ENCODE measurements at regions not wholly inside any gene's neighbourhood (a gene's known extent, or its start where the extent isn't known, plus 50 kb on each side); places are given as distances from the start of the nearest gene placed in this dataset.
"Not testable (repeated sequence)": the region's sequence is repeated elsewhere in the genome, so short reads cannot be mapped to it uniquely, and the experiment has no call there.

- Histone ChIP-seq H3K4me1 (ENCODE audit: control insufficient read depth in 3 of 3, insufficient read depth in 3 of 3, low read length in 3 of 3) (peaks cover 17 to 18% (median 18%) of the 10 kb centered on the region in 3 donors), H3K9me3 (ENCODE audit: control insufficient read depth in 3 of 3, low read length in 3 of 3) (no peaks in the 10 kb centered on the region), H3K4me3 (ENCODE audit: low read length in 3 of 3) (no peak overlapping the region), H3K27ac (ENCODE audit: low read depth, low read length) (no peak overlapping the region), H3K36me3 (ENCODE audit: control insufficient read depth in 3 of 3, insufficient read depth in 3 of 3, low read length in 3 of 3) (no peaks in the 10 kb centered on the region), H3K27me3 (ENCODE audit: control insufficient read depth in 3 of 3, insufficient read depth in 3 of 3, low read length in 3 of 3) (no peaks in the 10 kb centered on the region), H3K9ac (ENCODE audit: low read depth in 1 of 3, low read length in 3 of 3) (no peak overlapping the region)
Observed at GRCh38 chr2:63735931-63736330, 105.8 kb upstream of the UGP2 start.

GRCh38 chr2:63736354-63736753 is 105.3 kb upstream of the UGP2 start:
- no peak overlapping the region for H3K27ac ChIP-seq (ENCODE audit: low read depth, low read length)

GRCh38 chr2:63737081-63737751 is 104.5 kb upstream of the UGP2 start:
- H3K4me3 ChIP-seq (ENCODE audit: low read length in 3 of 3): no peak overlapping the region
- H3K9ac ChIP-seq (ENCODE audit: low read depth in 1 of 3, low read length in 3 of 3): no peak overlapping the region
- peaks cover 17 to 22% (median 18%) of the 10 kb centered on the region in 3 donors for H3K4me1 ChIP-seq (ENCODE audit: control insufficient read depth in 3 of 3, insufficient read depth in 3 of 3, low read length in 3 of 3)
- no peaks in the 10 kb centered on the region for H3K9me3 ChIP-seq (ENCODE audit: control insufficient read depth in 3 of 3, low read length in 3 of 3)
- H3K36me3 ChIP-seq (ENCODE audit: control insufficient read depth in 3 of 3, insufficient read depth in 3 of 3, low read length in 3 of 3): no peaks in the 10 kb centered on the region
- no peaks in the 10 kb centered on the region for H3K27me3 ChIP-seq (ENCODE audit: control insufficient read depth in 3 of 3, insufficient read depth in 3 of 3, low read length in 3 of 3)
- H3K27ac ChIP-seq (ENCODE audit: low read depth, low read length): peak overlapping the region; percentile 41

More at GRCh38 chr2:63736354-63736753, 105.3 kb upstream of the UGP2 start:
- Histone ChIP-seq H3K9me3 (ENCODE audit: control insufficient read depth in 3 of 3, low read length in 3 of 3) (no peaks in the 10 kb centered on the region), H3K27me3 (ENCODE audit: control insufficient read depth in 3 of 3, insufficient read depth in 3 of 3, low read length in 3 of 3) (no peaks in the 10 kb centered on the region), H3K9ac (ENCODE audit: low read depth in 1 of 3, low read length in 3 of 3) (no peak overlapping the region), H3K4me3 (ENCODE audit: low read length in 3 of 3) (no peak overlapping the region), H3K4me1 (ENCODE audit: control insufficient read depth in 3 of 3, insufficient read depth in 3 of 3, low read length in 3 of 3) (peaks cover 17 to 22% (median 18%) of the 10 kb centered on the region in 3 donors), H3K36me3 (ENCODE audit: control insufficient read depth in 3 of 3, insufficient read depth in 3 of 3, low read length in 3 of 3) (no peaks in the 10 kb centered on the region)

DNA sequence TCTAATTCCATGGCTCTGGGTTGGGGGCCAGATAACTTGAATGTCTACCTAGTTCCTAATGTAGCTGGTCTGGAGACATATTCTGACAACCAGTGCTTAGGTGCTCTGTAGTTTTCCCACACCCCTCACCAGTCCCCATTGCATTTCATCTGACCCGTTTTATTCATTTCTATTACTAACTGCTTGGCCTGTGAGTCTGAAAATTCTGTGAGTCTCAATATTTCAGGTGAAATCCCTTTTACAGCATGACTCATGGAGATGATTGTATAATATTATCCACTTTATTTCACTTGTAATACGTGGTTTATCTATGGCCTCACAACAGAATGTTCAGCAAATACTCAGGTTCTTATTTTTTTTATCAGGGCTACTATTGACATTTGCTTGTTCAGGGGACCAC is 103.7 kb upstream of the UGP2 start:
- Histone ChIP-seq H3K4me3 (ENCODE audit: low read length in 3 of 3) (no peak overlapping the region), H3K27me3 (ENCODE audit: control insufficient read depth in 3 of 3, insufficient read depth in 3 of 3, low read length in 3 of 3) (no peaks in the 10 kb centered on the region), H3K4me1 (ENCODE audit: control insufficient read depth in 3 of 3, insufficient read depth in 3 of 3, low read length in 3 of 3) (peaks cover 24 to 30% (median 24%) of the 10 kb centered on the region in 3 donors), H3K27ac (ENCODE audit: low read depth, low read length) (peak overlapping the region; percentile 41), H3K36me3 (ENCODE audit: control insufficient read depth in 3 of 3, insufficient read depth in 3 of 3, low read length in 3 of 3) (no peaks in the 10 kb centered on the region), H3K9me3 (ENCODE audit: control insufficient read depth in 3 of 3, low read length in 3 of 3) (no peaks in the 10 kb centered on the region), H3K9ac (ENCODE audit: low read depth in 1 of 3, low read length in 3 of 3) (no peak overlapping the region)

DNA sequence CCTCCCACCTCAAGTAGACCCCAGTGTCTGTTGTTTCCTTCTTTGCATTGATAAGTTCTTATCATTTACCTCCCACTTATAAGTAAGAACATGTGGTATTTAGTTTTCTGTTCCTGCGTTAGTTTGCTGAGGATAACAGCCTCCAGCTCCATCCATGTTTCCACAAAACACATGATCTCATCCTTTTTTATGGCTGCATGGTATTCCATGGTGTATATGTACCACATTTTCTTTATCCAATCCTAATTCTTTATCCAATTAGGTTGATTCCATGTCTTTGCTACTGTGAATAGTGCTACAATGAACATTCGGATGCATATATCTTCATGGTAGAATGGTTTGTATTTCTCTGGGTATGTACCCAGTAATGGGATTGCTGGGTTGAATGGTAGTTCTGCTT is 102.5 kb upstream of the UGP2 start:
- H3K9ac ChIP-seq (ENCODE audit: low read depth in 1 of 3, low read length in 3 of 3); H3K27me3 ChIP-seq (ENCODE audit: control insufficient read depth in 3 of 3, insufficient read depth in 3 of 3, low read length in 3 of 3); H3K9me3 ChIP-seq (ENCODE audit: control insufficient read depth in 3 of 3, low read length in 3 of 3); H3K4me3 ChIP-seq (ENCODE audit: low read length in 3 of 3); H3K27ac ChIP-seq (ENCODE audit: low read depth, low read length); H3K36me3 ChIP-seq (ENCODE audit: control insufficient read depth in 3 of 3, insufficient read depth in 3 of 3, low read length in 3 of 3): not testable (repeated sequence)
- peaks cover 27 to 33% (median 29%) of the 10 kb centered on the region in 3 donors for H3K4me1 ChIP-seq (ENCODE audit: control insufficient read depth in 3 of 3, insufficient read depth in 3 of 3, low read length in 3 of 3)

DNA sequence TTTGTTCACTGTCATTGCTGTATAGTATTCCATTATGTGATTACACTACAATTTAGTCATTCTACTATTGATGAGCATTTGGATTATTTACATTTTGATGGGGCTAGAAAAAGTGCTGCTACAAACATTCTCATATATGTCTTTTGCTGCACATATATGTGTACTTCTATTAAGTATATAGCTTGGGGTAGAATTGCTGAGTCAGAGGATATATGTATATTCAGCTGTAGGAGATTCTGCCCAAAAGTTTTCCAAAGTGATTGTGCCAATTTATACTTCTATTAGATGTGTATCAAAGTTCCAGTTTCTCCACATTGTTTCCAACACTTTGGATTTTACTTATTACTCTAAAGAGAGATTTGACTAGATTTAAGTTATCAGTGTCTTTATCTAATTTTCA is 101.7 kb upstream of the UGP2 start:
- no peak overlapping the region for H3K9ac ChIP-seq (ENCODE audit: low read depth in 1 of 3, low read length in 3 of 3)
- H3K27ac ChIP-seq (ENCODE audit: low read depth, low read length): no peak overlapping the region

GRCh38 chr2:63740943-63741342 is 100.8 kb upstream of the UGP2 start:
- Histone ChIP-seq H3K9me3 (ENCODE audit: control insufficient read depth in 3 of 3, low read length in 3 of 3) (no peaks in the 10 kb centered on the region), H3K9ac (ENCODE audit: low read depth in 1 of 3, low read length in 3 of 3) (no peak overlapping the region), H3K4me3 (ENCODE audit: low read length in 3 of 3) (no peak overlapping the region), H3K27ac (ENCODE audit: low read depth, low read length) (no peak overlapping the region), H3K27me3 (ENCODE audit: control insufficient read depth in 3 of 3, insufficient read depth in 3 of 3, low read length in 3 of 3) (no peaks in the 10 kb centered on the region), H3K4me1 (ENCODE audit: control insufficient read depth in 3 of 3, insufficient read depth in 3 of 3, low read length in 3 of 3) (peaks cover 29 to 31% (median 30%) of the 10 kb centered on the region in 3 donors), H3K36me3 (ENCODE audit: control insufficient read depth in 3 of 3, insufficient read depth in 3 of 3, low read length in 3 of 3) (no peaks in the 10 kb centered on the region)

More for the DNA sequence above, 101.7 kb upstream of the UGP2 start:
- H3K4me3 ChIP-seq (ENCODE audit: low read length in 3 of 3): no peak overlapping the region
- H3K36me3 ChIP-seq (ENCODE audit: control insufficient read depth in 3 of 3, insufficient read depth in 3 of 3, low read length in 3 of 3): no peaks in the 10 kb centered on the region
- peaks cover 31 to 35% (median 32%) of the 10 kb centered on the region in 3 donors for H3K4me1 ChIP-seq (ENCODE audit: control insufficient read depth in 3 of 3, insufficient read depth in 3 of 3, low read length in 3 of 3)
- H3K9me3 ChIP-seq (ENCODE audit: control insufficient read depth in 3 of 3, low read length in 3 of 3): no peaks in the 10 kb centered on the region
- H3K27me3 ChIP-seq (ENCODE audit: control insufficient read depth in 3 of 3, insufficient read depth in 3 of 3, low read length in 3 of 3): no peaks in the 10 kb centered on the region

DNA sequence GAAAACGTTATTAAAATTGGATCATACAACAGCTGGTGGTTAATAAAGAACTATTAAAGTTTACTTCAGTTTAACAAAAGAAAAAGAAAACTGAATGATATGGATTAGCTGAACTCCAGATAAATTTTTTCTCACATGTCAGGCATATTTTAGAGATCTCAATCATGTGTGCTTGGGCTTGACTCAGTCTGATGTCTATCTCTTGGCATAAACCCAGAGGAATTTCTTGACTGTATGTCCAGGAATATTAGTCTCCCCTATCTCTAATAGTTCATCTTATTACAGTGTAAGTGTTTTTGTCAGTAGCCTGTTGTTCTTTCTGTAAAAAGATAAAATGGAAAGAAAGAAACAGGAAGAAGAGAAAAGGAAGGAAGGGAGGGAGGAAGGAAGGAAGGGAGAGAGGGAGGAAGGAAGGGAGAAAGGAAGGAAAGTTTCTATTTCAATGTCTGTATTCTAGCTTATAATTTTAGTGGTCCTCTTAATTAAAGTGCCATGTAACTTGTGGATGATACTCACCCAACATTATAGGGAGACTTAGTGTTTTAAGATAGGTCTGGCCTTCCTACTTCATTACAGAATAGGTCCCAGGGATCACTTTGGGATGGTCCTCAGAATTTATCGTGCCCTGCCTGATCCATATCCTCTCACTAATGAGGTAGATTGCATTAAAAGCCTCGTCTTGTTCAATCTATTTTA is 99.7 kb upstream of the UGP2 start:
- no peaks in the 10 kb centered on the region for H3K27me3 ChIP-seq (ENCODE audit: control insufficient read depth in 3 of 3, insufficient read depth in 3 of 3, low read length in 3 of 3)
- H3K4me3 ChIP-seq (ENCODE audit: low read length in 3 of 3): no peak overlapping the region
- H3K36me3 ChIP-seq (ENCODE audit: control insufficient read depth in 3 of 3, insufficient read depth in 3 of 3, low read length in 3 of 3): no peaks in the 10 kb centered on the region
- peak overlapping the region; percentile 93 for H3K27ac ChIP-seq (ENCODE audit: low read depth, low read length)
- no peaks in the 10 kb centered on the region for H3K9me3 ChIP-seq (ENCODE audit: control insufficient read depth in 3 of 3, low read length in 3 of 3)
- peaks cover 19 to 22% (median 22%) of the 10 kb centered on the region in 3 donors for H3K4me1 ChIP-seq (ENCODE audit: control insufficient read depth in 3 of 3, insufficient read depth in 3 of 3, low read length in 3 of 3)
- no peak overlapping the region for H3K9ac ChIP-seq (ENCODE audit: low read depth in 1 of 3, low read length in 3 of 3)

GRCh38 chr2:63742580-63742976 is 99.1 kb upstream of the UGP2 start:
- Histone ChIP-seq H3K4me1 (ENCODE audit: control insufficient read depth in 3 of 3, insufficient read depth in 3 of 3, low read length in 3 of 3) (peaks cover 15 to 18% (median 18%) of the 10 kb centered on the region in 3 donors), H3K27ac (ENCODE audit: low read depth, low read length) (peak overlapping the region; percentile 93), H3K27me3 (ENCODE audit: control insufficient read depth in 3 of 3, insufficient read depth in 3 of 3, low read length in 3 of 3) (no peaks in the 10 kb centered on the region), H3K36me3 (ENCODE audit: control insufficient read depth in 3 of 3, insufficient read depth in 3 of 3, low read length in 3 of 3) (no peaks in the 10 kb centered on the region), H3K4me3 (ENCODE audit: low read length in 3 of 3) (peak overlapping the region in 2 of 3 donors; percentile 11 to 13), H3K9ac (ENCODE audit: low read depth in 1 of 3, low read length in 3 of 3) (peak overlapping the region; percentile 14 to 68 (median 36)), H3K9me3 (ENCODE audit: control insufficient read depth in 3 of 3, low read length in 3 of 3) (no peaks in the 10 kb centered on the region)

Data from skeletal muscle tissue (tissue), 3 donors.